Caco-2 (cell line): ENCODE measurements at regions not wholly inside any gene's neighbourhood (a gene's known extent, or its start where the extent isn't known, plus 50 kb on each side); places are given as distances from the start of the nearest gene placed in this dataset.

Source experiments
- BruUV-seq: library from RNA; stranded (reverse); fragments of 400-500 nt; replicated peaks from 2 replicates; lab custom pipeline; 2021; lab: Mats Ljungman, UMichigan
- CTCF ChIA-PET: fragments of 300-600 bp; sonication (Branson Sonifier 250); formaldehyde crosslinking; loops from one replicate; lab custom pipeline; 2022; ENCODE audit warnings: antibody characterized with exemption; lab: Charles Lee
- POLR2A ChIA-PET: fragments of 300-600 bp; sonication (Branson Sonifier 250); formaldehyde crosslinking; loops from one replicate; lab custom pipeline; 2022; ENCODE audit warnings: antibody characterized with exemption; lab: Charles Lee
- DNase-seq, 2 experiments: peaks; one replicate each; pipeline versions ENCODE4 v3.0.0 to v3.0.0-alpha.2; 2020 to 2022
- H3K27me3 ChIP-seq: replicated peaks from 2 replicates; pipeline ENCODE4 v1.6.0; 2011; ENCODE audit warnings: low read length; ENCODE audit not compliant: control insufficient read depth, insufficient read depth
- H3K36me3 ChIP-seq: 2 replicates; pipeline ENCODE4 v1.5.1; 2011; ENCODE audit warnings: low read length; ENCODE audit not compliant: control insufficient read depth, insufficient read depth
- H3K4me1 ChIP-seq: fragments of 250-450 bp; sonication (Bioruptor Pico); 2 replicates; pipeline ENCODE4 v1.5.1; 2020; ENCODE audit warnings: mild to moderate bottlenecking
- H3K4me3 ChIP-seq: 2 replicates; pipeline ENCODE4 v1.5.1; 2011; ENCODE audit warnings: low read depth, mild to moderate bottlenecking, control low read depth, low read length
- H3K9me3 ChIP-seq: fragments of 250-450 bp; sonication (Bioruptor Pico); 2 replicates; pipeline ENCODE4 v1.5.1; 2020; ENCODE audit warnings: mild to moderate bottlenecking, moderate library complexity
- H3K27ac Mint-ChIP-seq: one replicate; pipeline ENCODE4 v1.8.0; 2022; ENCODE audit warnings: mixed read lengths; ENCODE audit not compliant: unreplicated experiment
- H3K27me3 Mint-ChIP-seq: one replicate; pipeline ENCODE4 v1.8.0; 2022; ENCODE audit warnings: mixed read lengths; ENCODE audit not compliant: insufficient read depth, unreplicated experiment
- H3K36me3 Mint-ChIP-seq: one replicate; pipeline ENCODE4 v1.8.0; 2022; ENCODE audit warnings: mild to moderate bottlenecking, mixed read lengths; ENCODE audit not compliant: insufficient read depth, unreplicated experiment
- H3K4me1 Mint-ChIP-seq: one replicate; pipeline ENCODE4 v1.8.0; 2022; ENCODE audit warnings: low read depth, mixed read lengths; ENCODE audit not compliant: unreplicated experiment
- H3K4me3 Mint-ChIP-seq: one replicate; pipeline ENCODE4 v1.8.0; 2022; ENCODE audit warnings: mild to moderate bottlenecking, moderate library complexity, mixed read lengths; ENCODE audit not compliant: unreplicated experiment
- H3K9me3 Mint-ChIP-seq: one replicate; pipeline ENCODE4 v1.8.0; 2022; ENCODE audit warnings: mixed read lengths; ENCODE audit not compliant: unreplicated experiment
- CTCF ChIP-seq, 2 experiments: fragments of 200-600 bp in 1 of 2; IDR thresholded peaks; 1 replicate in 1 of 2; 2 replicates in 1 of 2; pipeline versions ENCODE4 v1.5.1 to v1.8.0; 2011 to 2022; ENCODE audit warnings: antibody characterized with exemption in 1 of 2, control low read depth in 1 of 2, inconsistent platforms in 1 of 2, low read depth in 1 of 2, low read length in 1 of 2, mild to moderate bottlenecking in 1 of 2, moderate library complexity in 1 of 2; ENCODE audit not compliant: insufficient read depth in 1 of 2, severe bottlenecking in 1 of 2, unreplicated experiment in 1 of 2
- intact Hi-C: fragments of 100-400 bp; cut with micrococcal nuclease; formaldehyde crosslinking; loops from one replicate; pipeline ENCODE4 v1.10.0; 2022; ENCODE audit not compliant: unreplicated experiment

GRCh38 chr5:61897251-61897650, 408.8 kb upstream of the KIF2A start:
- BruUV-seq: no TSS peak
- no peak overlapping the region for H3K4me3 Mint-ChIP-seq
- H3K27me3 Mint-ChIP-seq: peaks cover 10% of the 10 kb centered on the region
- intact Hi-C loops: no loop called here
- no peak for DNase-seq
- Histone ChIP-seq H3K27me3 (no peaks in the 10 kb centered on the region), H3K4me3 (no peak overlapping the region), H3K4me1 (no peaks in the 10 kb centered on the region), H3K36me3 (no peaks in the 10 kb centered on the region), H3K9me3 (no peaks in the 10 kb centered on the region)
- peaks cover 15% of the 10 kb centered on the region for H3K9me3 Mint-ChIP-seq
- no peaks in the 10 kb centered on the region for H3K36me3 Mint-ChIP-seq
- TF ChIP-seq CTCF (IDR thresholded peaks at IDR 0.05; ENCODE audit: insufficient read depth in 1 of 2, low read depth in 1 of 2, low read length in 1 of 2, severe bottlenecking in 1 of 2, unreplicated experiment in 1 of 2): no peak
- H3K27ac Mint-ChIP-seq: no peak overlapping the region
- ChIA-PET CTCF (no interaction called here), POLR2A (no interaction called here)
- no peaks in the 10 kb centered on the region for H3K4me1 Mint-ChIP-seq

GRCh38 chr5:61901997-61902396, 404.0 kb upstream of the KIF2A start:
- no peaks in the 10 kb centered on the region for H3K9me3 Mint-ChIP-seq
- BruUV-seq: no TSS peak
- no peaks in the 10 kb centered on the region; the same call in 1 of the 2 replicates for H3K27me3 ChIP-seq
- ChIA-PET POLR2A (no interaction called here), CTCF (no interaction called here)
- H3K4me3 Mint-ChIP-seq: no peak overlapping the region
- no peak overlapping the region for H3K27ac Mint-ChIP-seq
- no peaks in the 10 kb centered on the region for H3K36me3 ChIP-seq
- H3K4me1 ChIP-seq: no peaks in the 10 kb centered on the region
- H3K27me3 Mint-ChIP-seq: peaks cover 16% of the 10 kb centered on the region
- no peaks in the 10 kb centered on the region for H3K9me3 ChIP-seq
- no peak for TF ChIP-seq CTCF (IDR thresholded peaks at IDR 0.05; ENCODE audit: insufficient read depth in 1 of 2, low read depth in 1 of 2, low read length in 1 of 2, severe bottlenecking in 1 of 2, unreplicated experiment in 1 of 2)
- no peaks in the 10 kb centered on the region for H3K4me1 Mint-ChIP-seq
- intact Hi-C loops: no loop called here
- H3K4me3 ChIP-seq: no peak overlapping the region
- no peak for DNase-seq
- H3K36me3 Mint-ChIP-seq: no peaks in the 10 kb centered on the region

GRCh38 chr5:61904730-61905129, 401.3 kb upstream of the KIF2A start:
- ChIA-PET POLR2A (no interaction called here), CTCF (no interaction called here)
- peaks cover 8% of the 10 kb centered on the region for H3K27me3 Mint-ChIP-seq

More at GRCh38 chr5:61904730-61905129, 401.3 kb upstream of the KIF2A start:
- H3K27me3 ChIP-seq: no peaks in the 10 kb centered on the region; the same call in 1 of the 2 replicates
- Mint-ChIP-seq H3K27ac (no peak overlapping the region), H3K9me3 (no peaks in the 10 kb centered on the region), H3K4me1 (no peaks in the 10 kb centered on the region), H3K4me3 (no peak overlapping the region), H3K36me3 (no peaks in the 10 kb centered on the region)
- H3K36me3 ChIP-seq: no peaks in the 10 kb centered on the region
- no TSS peak for BruUV-seq
- no peak overlapping the region for H3K4me3 ChIP-seq
- H3K4me1 ChIP-seq: no peaks in the 10 kb centered on the region
- intact Hi-C loops: no loop called here
- DNase-seq: no peak
- H3K9me3 ChIP-seq: no peaks in the 10 kb centered on the region
- TF ChIP-seq CTCF (IDR thresholded peaks at IDR 0.05; ENCODE audit: insufficient read depth in 1 of 2, low read depth in 1 of 2, low read length in 1 of 2, severe bottlenecking in 1 of 2, unreplicated experiment in 1 of 2): no peak
